ENCODE measurements at regions not wholly inside any gene's neighbourhood (a gene's known extent, or its start where the extent isn't known, plus 50 kb on each side); places are given as distances from the start of the nearest gene placed in this dataset.

GRCh38 chr12:9346866-9347327, 138.7 kb upstream of the PZP start (continued):
- TF ChIP-seq PHF8 (conservative IDR thresholded peaks at IDR 0.05; ENCODE audit: low read depth, low read length) = no peak
- TF ChIP-seq, protein P1, sequence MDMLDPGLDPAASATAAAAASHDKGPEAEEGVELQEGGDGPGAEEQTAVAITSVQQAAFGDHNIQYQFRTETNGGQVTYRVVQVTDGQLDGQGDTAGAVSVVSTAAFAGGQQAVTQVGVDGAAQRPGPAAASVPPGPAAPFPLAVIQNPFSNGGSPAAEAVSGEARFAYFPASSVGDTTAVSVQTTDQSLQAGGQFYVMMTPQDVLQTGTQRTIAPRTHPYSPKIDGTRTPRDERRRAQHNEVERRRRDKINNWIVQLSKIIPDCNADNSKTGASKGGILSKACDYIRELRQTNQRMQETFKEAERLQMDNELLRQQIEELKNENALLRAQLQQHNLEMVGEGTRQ (IDR thresholded peaks at IDR 0.05; ENCODE audit: low read length) = no peak
